SK-N-SH treated with all-trans-retinoic acid at 6 μM for 48 hours (cell line): ENCODE measurements at regions not wholly inside any gene's neighbourhood (a gene's known extent, or its start where the extent isn't known, plus 50 kb on each side); places are given as distances from the start of the nearest gene placed in this dataset.

Experiments used
- ATAC-seq: fragments of 200-7000 bp; cut with Tn5 transposase; 3 replicates; pipeline ENCODE4 v1.9.1; 2020; ENCODE audit warnings: mild to moderate bottlenecking, moderate library complexity
- ARNTL ChIP-seq: fragments of 450-650 bp; formaldehyde crosslinking; IDR thresholded peaks from 2 replicates; pipeline ENCODE4 v1.5.0; 2020; ENCODE audit warnings: low read depth, mild to moderate bottlenecking, moderate library complexity, borderline replicate concordance
- BACH2 ChIP-seq: fragments of 250-450 bp; sonication (Bioruptor Pico); IDR thresholded peaks from 2 replicates; pipeline ENCODE4 v1.9.0; 2021; ENCODE audit warnings: mild to moderate bottlenecking, borderline replicate concordance
- ESRRG ChIP-seq: fragments of 250-450 bp; sonication (Bioruptor Pico); IDR thresholded peaks from 2 replicates; pipeline ENCODE4 v1.6.1; 2021; ENCODE audit warnings: mild to moderate bottlenecking
- GLIS3 ChIP-seq: fragments of 250-450 bp; sonication (Bioruptor Pico); IDR thresholded peaks from 2 replicates; pipeline ENCODE4 v1.5.0; 2020; ENCODE audit warnings: mild to moderate bottlenecking, moderate library complexity
- ISL1 ChIP-seq: fragments of 250-450 bp; sonication (Bioruptor Pico); IDR thresholded peaks from 2 replicates; pipeline ENCODE4 v2.1.2; 2022; ENCODE audit warnings: mild to moderate bottlenecking, moderate library complexity
- OSR1 ChIP-seq: fragments of 250-450 bp; sonication (Bioruptor Pico); IDR thresholded peaks from 2 replicates; pipeline ENCODE4 v1.8.0; 2022; ENCODE audit warnings: moderate library complexity, mild to moderate bottlenecking, inconsistent platforms
- PPARA ChIP-seq: fragments of 250-450 bp; sonication (Bioruptor Pico); IDR thresholded peaks from 2 replicates; pipeline ENCODE4 v1.5.0; 2020; ENCODE audit warnings: mild to moderate bottlenecking, borderline replicate concordance
- RARB ChIP-seq: fragments of 250-450 bp; sonication (Bioruptor Pico); IDR thresholded peaks from 2 replicates; pipeline ENCODE4 v1.8.0; 2021; ENCODE audit warnings: mild to moderate bottlenecking, moderate library complexity
- SNAI2 ChIP-seq: fragments of 250-450 bp; sonication (Bioruptor Pico); IDR thresholded peaks from 2 replicates; pipeline ENCODE4 v1.5.0; 2020; ENCODE audit warnings: mild to moderate bottlenecking, moderate library complexity
- TCF4 ChIP-seq: fragments of 250-450 bp; sonication (Bioruptor Pico); IDR thresholded peaks from 2 replicates; pipeline ENCODE4 v1.8.0; 2021; ENCODE audit warnings: mild to moderate bottlenecking, moderate library complexity, borderline replicate concordance
- TOX ChIP-seq: fragments of 250-450 bp; sonication (Bioruptor Pico); IDR thresholded peaks from 2 replicates; pipeline ENCODE4 v1.8.0; 2021; ENCODE audit warnings: mild to moderate bottlenecking, moderate library complexity, borderline replicate concordance
- ZFP3 ChIP-seq: fragments of 250-450 bp; sonication (Bioruptor Pico); IDR thresholded peaks from 2 replicates; pipeline ENCODE4 v1.5.0; 2020; ENCODE audit warnings: mild to moderate bottlenecking, moderate library complexity
- ZFP30 ChIP-seq: fragments of 450-650 bp; formaldehyde crosslinking; IDR thresholded peaks from 2 replicates; pipeline ENCODE4 v1.5.0; 2022; ENCODE audit warnings: mild to moderate bottlenecking, moderate library complexity
- ZNF565 ChIP-seq: fragments of 450-650 bp; formaldehyde crosslinking; conservative IDR thresholded peaks from 2 replicates; pipeline ENCODE4 v1.5.0; 2020; ENCODE audit warnings: low read depth, mild to moderate bottlenecking, moderate library complexity
- ZNF70 ChIP-seq: fragments of 450-650 bp; formaldehyde crosslinking; IDR thresholded peaks from 2 replicates; pipeline ENCODE4 v1.5.0; 2020; ENCODE audit warnings: mild to moderate bottlenecking, moderate library complexity
- ZNF8 ChIP-seq: fragments of 450-650 bp; formaldehyde crosslinking; IDR thresholded peaks from 2 replicates; pipeline ENCODE4 v1.5.0; 2020; ENCODE audit warnings: mild to moderate bottlenecking, moderate library complexity
- TF ChIP-seq, protein P1 (sequence below): fragments of 250-450 bp; sonication (Bioruptor Pico); IDR thresholded peaks from 2 replicates; pipeline ENCODE4 v1.5.1; 2021; ENCODE audit warnings: mild to moderate bottlenecking, moderate library complexity
- TF ChIP-seq, protein P2 (sequence below): fragments of 250-450 bp; sonication (Bioruptor Pico); IDR thresholded peaks from 2 replicates; pipeline ENCODE4 v1.5.1; 2020; ENCODE audit warnings: low read depth, mild to moderate bottlenecking, moderate library complexity
- TF ChIP-seq, protein P3 (sequence below): fragments of 250-450 bp; sonication (Bioruptor Pico); IDR thresholded peaks from 2 replicates; pipeline ENCODE4 v1.8.0; 2021; ENCODE audit warnings: low read depth, mild to moderate bottlenecking, moderate library complexity, borderline replicate concordance
- TF ChIP-seq, protein P4 (sequence below): fragments of 250-450 bp; sonication (Bioruptor Pico); IDR thresholded peaks from 2 replicates; pipeline ENCODE4 v1.8.0; 2020; ENCODE audit warnings: mild to moderate bottlenecking, moderate library complexity, borderline replicate concordance
- TF ChIP-seq, protein P5 (sequence below): fragments of 250-450 bp; sonication (Bioruptor Pico); IDR thresholded peaks from 2 replicates; pipeline ENCODE4 v1.5.0; 2020; ENCODE audit warnings: mild to moderate bottlenecking, moderate library complexity

DNA sequence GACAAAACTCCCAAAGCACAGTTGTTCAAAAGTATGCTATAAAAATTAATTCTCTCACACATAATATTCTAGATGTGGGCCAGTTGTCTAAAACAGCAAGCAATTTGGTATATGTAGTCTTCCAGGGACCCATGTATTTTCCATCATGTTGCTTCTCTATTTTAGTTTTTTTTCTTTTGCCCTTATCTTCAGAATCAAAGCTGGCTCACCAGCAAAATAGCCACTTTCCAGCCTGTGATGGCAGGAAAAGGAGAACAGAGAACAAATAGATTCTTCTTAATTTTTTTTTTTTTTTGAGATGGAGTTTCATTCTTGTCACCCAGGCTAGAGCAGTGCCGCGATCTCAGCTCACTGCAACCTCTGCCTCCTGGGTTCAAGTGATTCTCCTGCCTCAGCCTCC lies 680.8 kb upstream of the TENM3 start:
- no peak for ATAC-seq
- no peak for TF ChIP-seq OSR1 (CRISPR knock-in tag)
- no peak for TF ChIP-seq ZFP30 (CRISPR knock-in tag)
- no peak for TF ChIP-seq TCF4 (CRISPR knock-in tag)
- TF ChIP-seq, protein P1, sequence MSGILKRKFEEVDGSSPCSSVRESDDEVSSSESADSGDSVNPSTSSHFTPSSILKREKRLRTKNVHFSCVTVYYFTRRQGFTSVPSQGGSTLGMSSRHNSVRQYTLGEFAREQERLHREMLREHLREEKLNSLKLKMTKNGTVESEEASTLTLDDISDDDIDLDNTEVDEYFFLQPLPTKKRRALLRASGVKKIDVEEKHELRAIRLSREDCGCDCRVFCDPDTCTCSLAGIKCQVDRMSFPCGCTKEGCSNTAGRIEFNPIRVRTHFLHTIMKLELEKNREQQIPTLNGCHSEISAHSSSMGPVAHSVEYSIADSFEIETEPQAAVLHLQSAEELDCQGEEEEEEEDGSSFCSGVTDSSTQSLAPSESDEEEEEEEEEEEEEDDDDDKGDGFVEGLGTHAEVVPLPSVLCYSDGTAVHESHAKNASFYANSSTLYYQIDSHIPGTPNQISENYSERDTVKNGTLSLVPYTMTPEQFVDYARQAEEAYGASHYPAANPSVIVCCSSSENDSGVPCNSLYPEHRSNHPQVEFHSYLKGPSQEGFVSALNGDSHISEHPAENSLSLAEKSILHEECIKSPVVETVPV (CRISPR knock-in tag): no peak
- no peak for TF ChIP-seq RARB (CRISPR knock-in tag)
- TF ChIP-seq ZNF565 (CRISPR knock-in tag): no peak
- TF ChIP-seq, protein P2, sequence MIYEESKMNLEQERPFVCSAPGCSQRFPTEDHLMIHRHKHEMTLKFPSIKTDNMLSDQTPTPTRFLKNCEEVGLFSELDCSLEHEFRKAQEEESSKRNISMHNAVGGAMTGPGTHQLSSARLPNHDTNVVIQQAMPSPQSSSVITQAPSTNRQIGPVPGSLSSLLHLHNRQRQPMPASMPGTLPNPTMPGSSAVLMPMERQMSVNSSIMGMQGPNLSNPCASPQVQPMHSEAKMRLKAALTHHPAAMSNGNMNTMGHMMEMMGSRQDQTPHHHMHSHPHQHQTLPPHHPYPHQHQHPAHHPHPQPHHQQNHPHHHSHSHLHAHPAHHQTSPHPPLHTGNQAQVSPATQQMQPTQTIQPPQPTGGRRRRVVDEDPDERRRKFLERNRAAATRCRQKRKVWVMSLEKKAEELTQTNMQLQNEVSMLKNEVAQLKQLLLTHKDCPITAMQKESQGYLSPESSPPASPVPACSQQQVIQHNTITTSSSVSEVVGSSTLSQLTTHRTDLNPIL (CRISPR knock-in tag): no peak
- no peak for TF ChIP-seq GLIS3
- TF ChIP-seq SNAI2: no peak
- no peak for TF ChIP-seq ARNTL
- TF ChIP-seq TOX (CRISPR knock-in tag): no peak
- no peak for TF ChIP-seq ESRRG (CRISPR knock-in tag)
- TF ChIP-seq ISL1: no peak
- no peak for TF ChIP-seq ZFP3
- TF ChIP-seq, protein P3, sequence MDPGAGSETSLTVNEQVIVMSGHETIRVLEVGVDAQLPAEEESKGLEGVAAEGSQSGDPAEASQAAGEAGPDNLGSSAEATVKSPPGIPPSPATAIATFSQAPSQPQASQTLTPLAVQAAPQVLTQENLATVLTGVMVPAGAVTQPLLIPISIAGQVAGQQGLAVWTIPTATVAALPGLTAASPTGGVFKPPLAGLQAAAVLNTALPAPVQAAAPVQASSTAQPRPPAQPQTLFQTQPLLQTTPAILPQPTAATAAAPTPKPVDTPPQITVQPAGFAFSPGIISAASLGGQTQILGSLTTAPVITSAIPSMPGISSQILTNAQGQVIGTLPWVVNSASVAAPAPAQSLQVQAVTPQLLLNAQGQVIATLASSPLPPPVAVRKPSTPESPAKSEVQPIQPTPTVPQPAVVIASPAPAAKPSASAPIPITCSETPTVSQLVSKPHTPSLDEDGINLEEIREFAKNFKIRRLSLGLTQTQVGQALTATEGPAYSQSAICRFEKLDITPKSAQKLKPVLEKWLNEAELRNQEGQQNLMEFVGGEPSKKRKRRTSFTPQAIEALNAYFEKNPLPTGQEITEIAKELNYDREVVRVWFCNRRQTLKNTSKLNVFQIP: no peak
- no peak for TF ChIP-seq BACH2 (CRISPR knock-in tag)
- TF ChIP-seq, protein P4, sequence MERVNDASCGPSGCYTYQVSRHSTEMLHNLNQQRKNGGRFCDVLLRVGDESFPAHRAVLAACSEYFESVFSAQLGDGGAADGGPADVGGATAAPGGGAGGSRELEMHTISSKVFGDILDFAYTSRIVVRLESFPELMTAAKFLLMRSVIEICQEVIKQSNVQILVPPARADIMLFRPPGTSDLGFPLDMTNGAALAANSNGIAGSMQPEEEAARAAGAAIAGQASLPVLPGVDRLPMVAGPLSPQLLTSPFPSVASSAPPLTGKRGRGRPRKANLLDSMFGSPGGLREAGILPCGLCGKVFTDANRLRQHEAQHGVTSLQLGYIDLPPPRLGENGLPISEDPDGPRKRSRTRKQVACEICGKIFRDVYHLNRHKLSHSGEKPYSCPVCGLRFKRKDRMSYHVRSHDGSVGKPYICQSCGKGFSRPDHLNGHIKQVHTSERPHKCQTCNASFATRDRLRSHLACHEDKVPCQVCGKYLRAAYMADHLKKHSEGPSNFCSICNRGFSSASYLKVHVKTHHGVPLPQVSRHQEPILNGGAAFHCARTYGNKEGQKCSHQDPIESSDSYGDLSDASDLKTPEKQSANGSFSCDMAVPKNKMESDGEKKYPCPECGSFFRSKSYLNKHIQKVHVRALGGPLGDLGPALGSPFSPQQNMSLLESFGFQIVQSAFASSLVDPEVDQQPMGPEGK (CRISPR knock-in tag): no peak

DNA sequence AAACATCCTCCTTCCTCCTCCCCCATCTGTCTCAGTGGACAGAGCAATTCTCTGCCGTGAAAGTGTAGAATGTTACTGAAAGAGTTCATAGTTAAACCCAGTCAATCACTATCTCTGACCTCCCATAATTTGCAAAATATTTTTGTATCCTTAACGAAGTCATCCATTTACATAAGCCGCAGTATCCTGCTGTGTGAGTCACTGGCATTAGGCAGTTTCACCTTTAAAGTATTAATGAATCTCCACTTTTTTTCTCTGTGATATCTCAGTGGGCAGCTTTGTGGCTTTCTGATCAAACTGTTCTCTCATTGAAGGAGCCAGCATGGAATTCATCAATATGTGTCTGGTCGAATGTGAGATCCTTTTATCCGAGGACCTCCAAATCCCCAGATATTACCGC lies 678.6 kb upstream of the TENM3 start:
- no peak for ATAC-seq
- TF ChIP-seq TOX (CRISPR knock-in tag) (no peak), BACH2 (CRISPR knock-in tag) (no peak), ZNF8 (CRISPR knock-in tag) (no peak)

DNA sequence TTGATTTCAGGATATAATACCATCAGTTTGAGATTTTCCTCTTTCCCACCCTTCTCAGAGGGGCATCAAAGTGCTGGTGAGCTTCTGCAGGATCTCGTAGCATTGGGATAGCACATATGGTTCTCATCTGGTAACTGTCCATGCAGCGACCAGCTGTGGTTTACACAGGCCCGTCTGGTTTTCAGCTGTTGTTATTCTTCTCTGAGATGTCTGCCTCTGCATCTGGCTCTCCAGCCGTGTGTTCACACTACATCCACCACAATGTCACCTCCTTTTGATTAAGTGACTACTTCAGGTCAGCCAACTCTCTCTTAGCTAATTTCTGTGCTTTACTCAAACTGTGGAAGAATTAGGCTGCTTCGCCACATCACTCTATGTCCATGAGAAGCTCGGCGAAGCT lies 676.7 kb upstream of the TENM3 start:
- TF ChIP-seq ZFP30 (CRISPR knock-in tag) (no peak), SNAI2 (no peak), PPARA (CRISPR knock-in tag) (no peak), ZNF70 (CRISPR knock-in tag) (0 out of 2 replicates have a peak, but pooled peaks have one; percentile 12), TCF4 (CRISPR knock-in tag) (peak; percentile 97), ESRRG (CRISPR knock-in tag) (no peak), ARNTL (no peak)
- TF ChIP-seq, protein P4 (CRISPR knock-in tag): no peak
- TF ChIP-seq, protein P5, sequence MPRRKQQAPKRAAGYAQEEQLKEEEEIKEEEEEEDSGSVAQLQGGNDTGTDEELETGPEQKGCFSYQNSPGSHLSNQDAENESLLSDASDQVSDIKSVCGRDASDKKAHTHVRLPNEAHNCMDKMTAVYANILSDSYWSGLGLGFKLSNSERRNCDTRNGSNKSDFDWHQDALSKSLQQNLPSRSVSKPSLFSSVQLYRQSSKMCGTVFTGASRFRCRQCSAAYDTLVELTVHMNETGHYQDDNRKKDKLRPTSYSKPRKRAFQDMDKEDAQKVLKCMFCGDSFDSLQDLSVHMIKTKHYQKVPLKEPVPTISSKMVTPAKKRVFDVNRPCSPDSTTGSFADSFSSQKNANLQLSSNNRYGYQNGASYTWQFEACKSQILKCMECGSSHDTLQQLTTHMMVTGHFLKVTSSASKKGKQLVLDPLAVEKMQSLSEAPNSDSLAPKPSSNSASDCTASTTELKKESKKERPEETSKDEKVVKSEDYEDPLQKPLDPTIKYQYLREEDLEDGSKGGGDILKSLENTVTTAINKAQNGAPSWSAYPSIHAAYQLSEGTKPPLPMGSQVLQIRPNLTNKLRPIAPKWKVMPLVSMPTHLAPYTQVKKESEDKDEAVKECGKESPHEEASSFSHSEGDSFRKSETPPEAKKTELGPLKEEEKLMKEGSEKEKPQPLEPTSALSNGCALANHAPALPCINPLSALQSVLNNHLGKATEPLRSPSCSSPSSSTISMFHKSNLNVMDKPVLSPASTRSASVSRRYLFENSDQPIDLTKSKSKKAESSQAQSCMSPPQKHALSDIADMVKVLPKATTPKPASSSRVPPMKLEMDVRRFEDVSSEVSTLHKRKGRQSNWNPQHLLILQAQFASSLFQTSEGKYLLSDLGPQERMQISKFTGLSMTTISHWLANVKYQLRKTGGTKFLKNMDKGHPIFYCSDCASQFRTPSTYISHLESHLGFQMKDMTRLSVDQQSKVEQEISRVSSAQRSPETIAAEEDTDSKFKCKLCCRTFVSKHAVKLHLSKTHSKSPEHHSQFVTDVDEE: peak; percentile 76; the same call in 1 of the 2 replicates
- peak; percentile 78 for ATAC-seq
